Stomach (tissue), 8 donors: ENCODE measurements at regions not wholly inside any gene's neighbourhood (a gene's known extent, or its start where the extent isn't known, plus 50 kb on each side); places are given as distances from the start of the nearest gene placed in this dataset.

ENCODE experiments used
- DNase-seq, 2 donors: peaks; one replicate each; pipeline versions ENCODE4 v3.0.0 to v3.0.0-alpha.2; 2013 to 2019
- H3K27ac ChIP-seq, 5 donors: fragments of 200-600 bp in 4 of 5; sonication (generic) in 4 of 5; one replicate each; pipeline ENCODE4 v1.5.1; 2013 to 2019; ENCODE audit warnings: mild to moderate bottlenecking in 1 of 5, moderate library complexity in 1 of 5
- H3K27me3 ChIP-seq, 3 donors: fragments of 200-600 bp; sonication (generic); one replicate each; pipeline ENCODE4 v1.5.1; 2017 to 2019; ENCODE audit warnings: mixed run types in 1 of 3
- H3K36me3 ChIP-seq, 4 donors: fragments of 200-600 bp; sonication (generic); 1 replicate in 3 of 4; 2 replicates in 1 of 4; pipeline ENCODE4 v1.5.1; 2016 to 2019
- H3K4me1 ChIP-seq, 4 donors: fragments of 200-600 bp; sonication (generic); one replicate each; pipeline ENCODE4 v1.5.1; 2016 to 2019
- H3K4me3 ChIP-seq, 4 donors: fragments of 200-600 bp; sonication (generic) in 3 of 4; one replicate each; pipeline ENCODE4 v1.5.1; 2016 to 2019; ENCODE audit warnings: mild to moderate bottlenecking in 1 of 4
- H3K9me3 ChIP-seq, 4 donors: fragments of 200-600 bp; sonication (generic); one replicate each; pipeline ENCODE4 v1.5.1; 2016 to 2019
- CTCF ChIP-seq, 7 experiments: fragments of 450-650 bp in 4 of 7; fragments of 200-600 bp in 3 of 7; sonication (generic) in 3 of 7; IDR thresholded peaks; one replicate each; pipeline ENCODE4 v1.5.1; 2016 to 2019; ENCODE audit warnings: antibody characterized with exemption in 7 of 7, control low read depth in 2 of 7, mild to moderate bottlenecking in 1 of 7
- EP300 ChIP-seq: sonication (generic); formaldehyde crosslinking; IDR thresholded peaks from one replicate; pipeline ENCODE4 v1.6.1; 2017; ENCODE audit warnings: antibody characterized with exemption
- POLR2A ChIP-seq, 4 donors: fragments of 450-650 bp; IDR thresholded peaks; one replicate each; pipeline ENCODE4 v1.6.1; 2016; ENCODE audit warnings: antibody characterized with exemption in 4 of 4, control low read depth in 2 of 4, mild to moderate bottlenecking in 1 of 4, moderate library complexity in 1 of 4
- POLR2AphosphoS5 ChIP-seq, 3 donors: sonication (generic); formaldehyde crosslinking; IDR thresholded peaks; one replicate each; pipeline ENCODE4 v1.6.1; 2016; ENCODE audit warnings: antibody characterized with exemption in 3 of 3
- WGBS, 5 donors: extraction: QIAGEN DNeasy Blood & Tissue Kit in 3 of 5; methylation state at CpG; one replicate each; pipeline versions ENCODE4 v1.1.5 to v1.1.7; 2013 to 2018; 5-methylcytosine and 5-hydroxymethylcytosine counted together
- intact Hi-C: fragments of 100-400 bp; cut with DNase I; formaldehyde crosslinking; loops from one replicate; pipeline ENCODE4 v1.15.1; 2023; ENCODE audit warnings: low total_unique reads
- donor health status: healthy with polysubstance abuse.
- donor health status: Bipolar disorder and iron deficiency.
- donor health status: healthy.

- no peak overlapping the region for H3K4me3 ChIP-seq
- no peaks in the 10 kb centered on the region for H3K36me3 ChIP-seq
- no peak for DNase-seq
- no peak overlapping the region for H3K27ac ChIP-seq
- no peaks in the 10 kb centered on the region for H3K9me3 ChIP-seq
- intact Hi-C loops, result no loop called here
- WGBS, 5 donors, result 56 to 77% (median 66%) methylated on average over 1 of the region's 1 CpG
- H3K4me1 ChIP-seq, result no peaks in the 10 kb centered on the region
- H3K27me3 ChIP-seq, result no peaks in the 10 kb centered on the region
- TF ChIP-seq POLR2A (IDR thresholded peaks at IDR 0.05) (no peak), POLR2AphosphoS5 (IDR thresholded peaks at IDR 0.05) (no peak), CTCF (IDR thresholded peaks at IDR 0.05) (no peak), EP300 (no peak)
Observed at GRCh38 chr1:165040641-165041040, 315.9 kb downstream of the LMX1A start.

- no peaks in the 10 kb centered on the region for H3K27me3 ChIP-seq
- intact Hi-C loops, result no loop called here
- H3K9me3 ChIP-seq, result no peaks in the 10 kb centered on the region
- no peak overlapping the region for H3K27ac ChIP-seq
- DNase-seq, result no peak
- TF ChIP-seq EP300 (no peak), POLR2AphosphoS5 (IDR thresholded peaks at IDR 0.05) (no peak), POLR2A (IDR thresholded peaks at IDR 0.05) (no peak), CTCF (IDR thresholded peaks at IDR 0.05) (no peak)
- H3K4me1 ChIP-seq, result no peaks in the 10 kb centered on the region
- no peaks in the 10 kb centered on the region for H3K36me3 ChIP-seq
- WGBS, 5 donors, result 52 to 87% (median 80%) methylated on average over 3 of the region's 3 CpGs
- no peak overlapping the region for H3K4me3 ChIP-seq
Observed at GRCh38 chr1:165039996-165040395, 316.5 kb downstream of the LMX1A start.

GRCh38 chr1:165036403-165036802 is 320.1 kb downstream of the LMX1A start:
- no peaks in the 10 kb centered on the region for H3K27me3 ChIP-seq
- H3K27ac ChIP-seq, result no peak overlapping the region
- intact Hi-C loops, result no loop called here
- H3K36me3 ChIP-seq, result no peaks in the 10 kb centered on the region
- H3K9me3 ChIP-seq, result no peaks in the 10 kb centered on the region
- H3K4me1 ChIP-seq, result no peaks in the 10 kb centered on the region
- TF ChIP-seq POLR2A (IDR thresholded peaks at IDR 0.05), result no peak
- TF ChIP-seq CTCF (IDR thresholded peaks at IDR 0.05), result no peak
- no peak for TF ChIP-seq POLR2AphosphoS5 (IDR thresholded peaks at IDR 0.05)
- no peak for TF ChIP-seq EP300
- 81 to 93% (median 87%) methylated on average over 6 of the region's 6 CpGs for WGBS, 5 donors
- no peak for DNase-seq
- H3K4me3 ChIP-seq, result no peak overlapping the region

GRCh38 chr1:165034136-165034809 is 322.2 kb downstream of the LMX1A start:
- no peak overlapping the region for H3K27ac ChIP-seq
- H3K27me3 ChIP-seq, result no peaks in the 10 kb centered on the region
- TF ChIP-seq POLR2A (IDR thresholded peaks at IDR 0.05) (no peak), CTCF (IDR thresholded peaks at IDR 0.05) (no peak), EP300 (no peak), POLR2AphosphoS5 (IDR thresholded peaks at IDR 0.05) (no peak)
- H3K4me1 ChIP-seq, result no peaks in the 10 kb centered on the region
- H3K36me3 ChIP-seq, result no peaks in the 10 kb centered on the region
- H3K4me3 ChIP-seq, result no peak overlapping the region
- intact Hi-C loops, result no loop called here
- DNase-seq, result no peak
- H3K9me3 ChIP-seq, result no peaks in the 10 kb centered on the region
- WGBS, 5 donors, result 35 to 44% (median 38%) methylated on average over 3 of the region's 3 CpGs
